GM08714 (cell line): ENCODE measurements at regions not wholly inside any gene's neighbourhood (a gene's known extent, or its start where the extent isn't known, plus 50 kb on each side); places are given as distances from the start of the nearest gene placed in this dataset.
"Not testable (repeated sequence)": the region's sequence is repeated elsewhere in the genome, so short reads cannot be mapped to it uniquely, and the experiment has no call there.

ENCODE experiments used
- H3K4me3 ChIP-seq: fragments of 200-500 bp; sonication (Bioruptor generic); 2 replicates; pipeline ENCODE4 v1.5.1; 2014; ENCODE audit warnings: mild to moderate bottlenecking, low read length, inconsistent platforms
- ZNF274 ChIP-seq: IDR thresholded peaks from 2 replicates; pipeline ENCODE4 v1.6.1; 2012; ENCODE audit warnings: mild to moderate bottlenecking, low read depth, low read length

GRCh38 chr6:140193269-140193668, 818.8 kb upstream of the CITED2 start:
- no peak overlapping the region for H3K4me3 ChIP-seq
- TF ChIP-seq ZNF274 = no peak

- H3K4me3 ChIP-seq = no peak overlapping the region
- no peak for TF ChIP-seq ZNF274
Measured at GRCh38 chr6:140192018-140192417, 817.6 kb upstream of the CITED2 start.

DNA sequence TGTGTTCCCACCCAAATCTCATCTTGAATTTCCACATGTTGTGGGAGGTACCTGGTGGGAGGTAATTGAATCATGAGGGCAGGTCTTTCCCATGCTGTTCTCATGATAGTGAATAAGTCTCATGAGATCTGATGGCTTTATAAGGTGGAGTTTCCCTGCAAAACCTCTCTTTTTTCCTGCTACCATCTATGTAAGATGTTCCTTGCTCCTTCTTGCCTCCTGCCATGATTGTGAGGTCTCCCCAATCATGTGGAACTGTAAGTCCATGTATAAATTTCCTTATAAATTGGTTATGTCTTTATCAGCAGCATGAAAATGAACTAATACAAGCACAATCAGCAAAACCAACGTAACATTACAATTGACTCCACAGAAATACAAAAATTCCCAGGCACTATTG, 814.8 kb upstream of the CITED2 start:
- not testable (repeated sequence) for H3K4me3 ChIP-seq

DNA sequence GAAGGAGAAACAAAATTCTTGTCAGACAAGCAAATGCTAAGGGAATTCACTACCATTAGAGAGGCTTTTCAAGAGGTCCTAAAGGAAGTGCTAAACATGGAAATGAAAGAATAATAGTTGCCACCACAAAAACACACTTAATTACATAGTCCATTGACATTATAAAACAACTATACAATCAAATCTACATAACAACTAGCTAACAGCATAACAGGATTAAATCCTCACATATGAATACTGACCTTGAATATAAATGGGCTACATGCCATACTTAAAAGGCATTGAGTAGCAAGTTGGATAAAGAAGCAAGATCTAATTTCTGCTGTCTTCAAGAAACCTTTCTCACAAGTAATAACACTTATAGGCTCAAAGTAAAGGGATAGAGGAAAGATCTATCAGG, 811.5 kb upstream of the CITED2 start:
- no peak for TF ChIP-seq ZNF274
- H3K4me3 ChIP-seq = no peak overlapping the region

DNA sequence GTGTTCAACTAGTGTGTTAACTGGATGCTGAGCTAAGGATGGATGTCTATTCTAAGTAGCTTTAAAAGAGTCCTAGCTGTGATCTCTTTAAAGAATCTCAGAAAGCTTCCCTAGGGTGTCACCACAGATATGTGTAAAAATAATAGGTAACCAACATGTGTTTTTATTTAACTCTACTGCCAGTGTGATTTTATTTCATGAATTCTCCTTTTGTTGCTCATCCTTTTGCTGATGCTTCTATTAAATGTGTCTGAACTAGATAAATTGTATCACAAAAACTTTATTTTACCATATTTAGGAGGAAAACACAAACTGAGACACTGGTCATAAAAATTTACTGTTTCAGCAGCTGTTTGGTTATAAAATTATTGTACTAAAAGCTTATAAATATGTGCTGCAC, 809.4 kb upstream of the CITED2 start:
- H3K4me3 ChIP-seq = no peak overlapping the region
- TF ChIP-seq ZNF274 = no peak

GRCh38 chr6:140182821-140183220, 808.4 kb upstream of the CITED2 start:
- H3K4me3 ChIP-seq = no peak overlapping the region
- TF ChIP-seq ZNF274 = no peak

DNA sequence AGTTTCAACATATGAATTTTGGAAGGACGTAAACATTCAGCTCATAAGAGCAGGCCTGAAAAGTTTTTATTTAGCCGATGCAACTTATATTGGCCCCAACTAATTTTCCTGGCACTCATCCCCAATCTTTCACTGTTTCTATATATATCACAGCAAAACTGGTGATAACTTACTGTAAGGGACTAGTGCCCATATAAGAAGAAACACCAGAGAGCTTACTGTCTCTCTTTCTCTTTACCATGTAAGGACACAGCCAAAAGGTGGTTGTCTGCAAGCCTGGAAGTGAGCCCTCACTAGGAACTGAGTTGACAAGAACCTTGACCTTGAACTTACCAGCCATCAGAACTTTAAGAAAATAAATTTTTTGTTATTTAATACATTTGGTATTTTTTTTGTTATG, 807.4 kb upstream of the CITED2 start:
- no peak overlapping the region for H3K4me3 ChIP-seq
- TF ChIP-seq ZNF274 = no peak

GRCh38 chr6:140180306-140180705, 805.9 kb upstream of the CITED2 start:
- H3K4me3 ChIP-seq = no peak overlapping the region
- no peak for TF ChIP-seq ZNF274

DNA sequence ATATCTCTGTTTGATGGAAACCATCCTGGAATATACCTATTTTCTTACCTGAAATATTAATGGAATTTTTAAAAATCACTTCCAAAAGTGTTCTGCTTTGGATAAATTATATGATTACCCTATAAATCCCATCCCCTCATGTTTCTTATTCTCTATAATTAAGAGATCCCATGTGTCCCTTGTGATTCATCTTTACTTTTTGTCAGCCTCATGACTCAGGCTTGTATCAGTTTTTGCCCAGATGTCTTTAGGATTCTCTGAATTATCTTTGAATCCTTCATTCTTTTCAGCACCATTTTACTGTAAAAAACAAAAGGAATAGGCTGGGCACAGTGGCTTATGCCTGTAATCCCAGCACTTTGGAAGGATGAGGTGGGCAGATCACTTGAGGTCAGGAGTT, 804.5 kb upstream of the CITED2 start:
- TF ChIP-seq ZNF274 = no peak
- no peak overlapping the region for H3K4me3 ChIP-seq

GRCh38 chr6:140178520-140178919, 804.1 kb upstream of the CITED2 start:
- no peak overlapping the region for H3K4me3 ChIP-seq
- no peak for TF ChIP-seq ZNF274

DNA sequence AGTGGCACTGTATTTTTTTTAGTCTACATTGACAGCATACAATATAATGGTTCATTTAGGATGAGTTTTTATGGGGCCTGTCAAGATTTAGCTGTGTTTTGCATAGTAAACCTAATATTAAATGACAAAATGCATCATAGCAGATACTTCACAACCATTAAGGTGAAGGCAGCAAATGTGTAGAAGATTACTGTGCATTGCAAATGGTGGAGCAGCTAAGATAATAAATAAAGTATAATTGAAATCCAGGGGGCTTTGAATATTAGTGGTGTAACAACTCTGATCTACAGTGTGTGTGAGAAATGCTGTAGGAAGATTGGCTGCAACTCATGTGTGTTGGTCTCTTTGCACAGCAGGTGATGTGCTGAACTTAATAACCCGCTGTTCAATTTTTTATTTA, 801.9 kb upstream of the CITED2 start:
- TF ChIP-seq ZNF274 = no peak

GRCh38 chr6:140175486-140175885, 801.0 kb upstream of the CITED2 start:
- no peak overlapping the region for H3K4me3 ChIP-seq
- TF ChIP-seq ZNF274 = no peak

More for the DNA sequence above, 801.9 kb upstream of the CITED2 start:
- H3K4me3 ChIP-seq = no peak overlapping the region

DNA sequence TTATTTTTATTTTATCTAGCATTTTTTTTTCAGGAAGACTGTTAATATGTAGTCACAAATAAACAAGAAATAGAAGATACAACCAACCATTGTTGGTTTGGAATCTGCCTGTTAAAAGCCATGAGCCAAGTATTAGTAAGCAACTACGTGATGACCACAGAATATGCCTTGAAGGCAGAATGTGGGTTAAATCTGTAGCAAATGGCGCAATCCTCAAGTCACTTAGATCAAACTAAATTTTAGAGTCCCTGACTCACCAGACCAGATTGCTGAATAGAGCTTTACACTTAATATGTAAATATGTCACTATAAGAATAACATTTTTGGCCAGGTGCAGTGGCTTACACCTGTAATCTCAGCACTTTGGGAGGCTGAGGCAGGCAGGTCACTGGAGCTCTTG, 800.1 kb upstream of the CITED2 start:
- H3K4me3 ChIP-seq = no peak overlapping the region

DNA sequence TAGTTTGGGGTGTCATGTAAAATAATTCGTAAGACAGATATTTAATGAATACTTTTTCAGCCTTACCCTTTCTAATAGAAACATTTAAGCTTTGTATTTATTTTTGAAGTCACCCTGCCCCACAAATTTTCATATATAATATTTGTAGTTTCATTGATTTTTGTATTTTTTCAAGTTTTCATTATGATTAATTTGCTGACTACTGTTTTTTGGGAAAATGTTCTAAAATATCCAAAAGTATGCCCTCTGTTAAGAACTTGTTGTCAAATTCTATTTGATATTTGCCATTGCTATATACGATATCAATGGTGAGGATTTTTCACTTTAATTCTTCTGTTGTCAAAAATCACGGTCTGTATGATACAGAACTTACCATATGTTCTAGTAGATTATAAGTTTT, 793.9 kb upstream of the CITED2 start:
- no peak overlapping the region for H3K4me3 ChIP-seq
- no peak for TF ChIP-seq ZNF274

More for the DNA sequence above, 800.1 kb upstream of the CITED2 start:
- TF ChIP-seq ZNF274 = no peak

DNA sequence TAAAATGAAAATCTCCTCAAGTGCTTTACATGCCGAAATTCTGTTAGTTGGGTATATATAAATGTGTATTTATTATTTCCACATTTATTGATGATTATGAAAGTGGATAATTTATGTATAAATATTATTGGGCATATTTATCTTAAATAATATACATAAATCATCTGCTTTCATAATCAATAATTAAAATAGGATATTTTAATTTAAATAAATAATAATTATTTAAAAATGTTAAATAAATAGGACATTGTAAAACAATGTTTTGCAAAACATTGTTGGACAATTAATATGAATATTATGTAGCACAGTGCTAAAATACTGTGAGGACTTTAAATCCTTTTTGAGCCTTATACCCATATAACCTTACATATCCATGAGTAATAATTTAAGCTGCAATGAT, 786.5 kb upstream of the CITED2 start:
- no peak for TF ChIP-seq ZNF274
- no peak overlapping the region for H3K4me3 ChIP-seq

- H3K4me3 ChIP-seq = no peak overlapping the region
- TF ChIP-seq ZNF274 = no peak
Measured at GRCh38 chr6:140160494-140160893, 786.0 kb upstream of the CITED2 start.

DNA sequence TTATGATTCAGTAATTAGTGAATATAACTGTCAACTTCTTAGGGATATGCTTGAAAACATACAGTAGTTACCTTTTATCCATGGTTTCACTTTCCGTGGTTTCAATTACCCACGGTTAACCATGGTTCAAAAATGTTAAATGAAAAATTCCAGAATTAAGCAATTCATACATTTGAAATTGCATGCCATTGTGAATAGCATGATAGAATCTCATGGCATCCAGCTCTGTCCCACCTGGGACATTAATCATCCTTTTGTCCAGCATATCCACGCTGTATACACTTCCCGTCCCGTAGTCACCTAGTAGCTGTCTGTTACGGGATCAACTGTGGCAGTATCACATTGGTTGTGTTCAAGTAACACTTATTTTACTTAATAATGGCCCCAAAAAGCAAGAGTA, 781.7 kb upstream of the CITED2 start:
- TF ChIP-seq ZNF274 = no peak
- no peak overlapping the region for H3K4me3 ChIP-seq
